ENCODE measurements at regions not wholly inside any gene's neighbourhood (a gene's known extent, or its start where the extent isn't known, plus 50 kb on each side); places are given as distances from the start of the nearest gene placed in this dataset.

- TF ChIP-seq CTCF (IDR thresholded peaks at IDR 0.05 in 8 of 11, conservative IDR thresholded peaks at IDR 0.05 in 3 of 11) = no peak
- TF ChIP-seq POLR2A (IDR thresholded peaks at IDR 0.05) = no peak
Observed at GRCh38 chr1:38721816-38722215, 137.8 kb downstream of the RRAGC start.

Measured in spleen (tissue), 7 donors.